Neural cell (in vitro differentiated cells): ENCODE measurements at regions not wholly inside any gene's neighbourhood (a gene's known extent, or its start where the extent isn't known, plus 50 kb on each side); places are given as distances from the start of the nearest gene placed in this dataset.

Experiments
- CTCF ChIP-seq: fragments of 450-650 bp; IDR thresholded peaks from 2 replicates; pipeline ENCODE4 v1.5.1; 2014; ENCODE audit warnings: antibody characterized with exemption, mild to moderate bottlenecking, moderate library complexity; ENCODE audit not compliant: poor library complexity, severe bottlenecking
- EP300 ChIP-seq: fragments of 450-650 bp; conservative IDR thresholded peaks from 2 replicates; pipeline ENCODE4 v1.6.1; 2014; ENCODE audit warnings: antibody characterized with exemption, mild to moderate bottlenecking, moderate library complexity; ENCODE audit not compliant: poor library complexity, severe bottlenecking
- EZH2 ChIP-seq: fragments of 200-600, 300-800 bp; shearing (Covaris generic), sonication (generic); IDR thresholded peaks from 2 replicates; pipeline ENCODE4 v1.6.1; 2014; ENCODE audit warnings: antibody characterized with exemption, low read length, borderline replicate concordance, mild to moderate bottlenecking; ENCODE audit not compliant: insufficient read depth, poor library complexity, severe bottlenecking
- TF ChIP-seq, protein P1 (sequence below): IDR thresholded peaks from 2 replicates; pipeline ENCODE4 v1.6.1; 2012; ENCODE audit warnings: borderline replicate concordance

- TF ChIP-seq EZH2 (no peak), EP300 (no peak), CTCF (no peak)
- TF ChIP-seq, protein P1, sequence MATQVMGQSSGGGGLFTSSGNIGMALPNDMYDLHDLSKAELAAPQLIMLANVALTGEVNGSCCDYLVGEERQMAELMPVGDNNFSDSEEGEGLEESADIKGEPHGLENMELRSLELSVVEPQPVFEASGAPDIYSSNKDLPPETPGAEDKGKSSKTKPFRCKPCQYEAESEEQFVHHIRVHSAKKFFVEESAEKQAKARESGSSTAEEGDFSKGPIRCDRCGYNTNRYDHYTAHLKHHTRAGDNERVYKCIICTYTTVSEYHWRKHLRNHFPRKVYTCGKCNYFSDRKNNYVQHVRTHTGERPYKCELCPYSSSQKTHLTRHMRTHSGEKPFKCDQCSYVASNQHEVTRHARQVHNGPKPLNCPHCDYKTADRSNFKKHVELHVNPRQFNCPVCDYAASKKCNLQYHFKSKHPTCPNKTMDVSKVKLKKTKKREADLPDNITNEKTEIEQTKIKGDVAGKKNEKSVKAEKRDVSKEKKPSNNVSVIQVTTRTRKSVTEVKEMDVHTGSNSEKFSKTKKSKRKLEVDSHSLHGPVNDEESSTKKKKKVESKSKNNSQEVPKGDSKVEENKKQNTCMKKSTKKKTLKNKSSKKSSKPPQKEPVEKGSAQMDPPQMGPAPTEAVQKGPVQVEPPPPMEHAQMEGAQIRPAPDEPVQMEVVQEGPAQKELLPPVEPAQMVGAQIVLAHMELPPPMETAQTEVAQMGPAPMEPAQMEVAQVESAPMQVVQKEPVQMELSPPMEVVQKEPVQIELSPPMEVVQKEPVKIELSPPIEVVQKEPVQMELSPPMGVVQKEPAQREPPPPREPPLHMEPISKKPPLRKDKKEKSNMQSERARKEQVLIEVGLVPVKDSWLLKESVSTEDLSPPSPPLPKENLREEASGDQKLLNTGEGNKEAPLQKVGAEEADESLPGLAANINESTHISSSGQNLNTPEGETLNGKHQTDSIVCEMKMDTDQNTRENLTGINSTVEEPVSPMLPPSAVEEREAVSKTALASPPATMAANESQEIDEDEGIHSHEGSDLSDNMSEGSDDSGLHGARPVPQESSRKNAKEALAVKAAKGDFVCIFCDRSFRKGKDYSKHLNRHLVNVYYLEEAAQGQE: no peak
Measured at GRCh38 chr6:79404677-79405076, 132.6 kb downstream of the LCA5 start.
